HL-60 (cell line): ENCODE measurements at regions not wholly inside any gene's neighbourhood (a gene's known extent, or its start where the extent isn't known, plus 50 kb on each side); places are given as distances from the start of the nearest gene placed in this dataset.

ENCODE experiments used
- CTCF ChIP-seq: IDR thresholded peaks from one replicate; pipeline ENCODE4 v1.5.1; 2011; ENCODE audit warnings: low read length, control low read depth, inconsistent platforms; ENCODE audit not compliant: insufficient read depth
- GABPA ChIP-seq: IDR thresholded peaks from 2 replicates; pipeline ENCODE4 v1.6.1; 2012; ENCODE audit warnings: low read depth
- POLR2AphosphoS5 ChIP-seq: IDR thresholded peaks from 2 replicates; pipeline ENCODE4 v1.6.1; 2012; ENCODE audit warnings: low read depth
- REST ChIP-seq: IDR thresholded peaks from 2 replicates; pipeline ENCODE4 v1.6.1; 2012; ENCODE audit warnings: low read depth; ENCODE audit not compliant: insufficient replicate concordance
- SPI1 ChIP-seq: IDR thresholded peaks from 2 replicates; pipeline ENCODE4 v1.6.1; 2012; ENCODE audit warnings: low read depth, mild to moderate bottlenecking, borderline replicate concordance

- TF ChIP-seq POLR2AphosphoS5 = no peak
- no peak for TF ChIP-seq CTCF
- no peak for TF ChIP-seq REST
- TF ChIP-seq SPI1 = no peak
- no peak for TF ChIP-seq GABPA
Observed at GRCh38 chr3:31357451-31357850, 175.3 kb upstream of the STT3B start.
